Activated CD4-positive, alpha-beta T cell treated with anti-CD3 and anti-CD28 coated beads, Interleukin-2, amount 10 ng/mL, durations not matched to agents 24 days and 14 days (primary cell): ENCODE measurements at regions not wholly inside any gene's neighbourhood (a gene's known extent, or its start where the extent isn't known, plus 50 kb on each side); places are given as distances from the start of the nearest gene placed in this dataset.
A peak's percentile ranks its signal among the peaks of the same experiment; 100 is the strongest.

Experiments used
- DNase-seq: peaks from one replicate; pipeline ENCODE4 v3.0.0; 2022
- H3K27ac Mint-ChIP-seq: one replicate; pipeline ENCODE4 v1.8.0; 2022; ENCODE audit warnings: mild to moderate bottlenecking, mixed read lengths
- H3K27me3 Mint-ChIP-seq: one replicate; pipeline ENCODE4 v1.8.0; 2022; ENCODE audit warnings: mixed read lengths
- H3K36me3 Mint-ChIP-seq: one replicate; pipeline ENCODE4 v1.8.0; 2022; ENCODE audit warnings: low read depth, mild to moderate bottlenecking, mixed read lengths
- H3K4me1 Mint-ChIP-seq: one replicate; pipeline ENCODE4 v1.8.0; 2021; ENCODE audit warnings: mixed read lengths
- H3K4me3 Mint-ChIP-seq: one replicate; pipeline ENCODE4 v1.8.0; 2022; ENCODE audit warnings: mild to moderate bottlenecking, moderate library complexity, mixed read lengths
- H3K9me3 Mint-ChIP-seq: one replicate; pipeline ENCODE4 v1.8.0; 2021; ENCODE audit warnings: mixed read lengths
- intact Hi-C: fragments of 100-400 bp; cut with micrococcal nuclease; formaldehyde crosslinking; loops from one replicate; pipeline ENCODE4 v1.15.1; 2023

GRCh38 chr5:54854883-54855581, 130.4 kb downstream of the ESM1 start:
- Mint-ChIP-seq H3K9me3 (peaks cover 24% of the 10 kb centered on the region), H3K27me3 (peaks cover 25% of the 10 kb centered on the region)

GRCh38 chr5:54852007-54852406, 133.4 kb downstream of the ESM1 start:
- H3K4me3 Mint-ChIP-seq, result no peak overlapping the region
- intact Hi-C loops, result no loop called here
- DNase-seq, result no peak
- no peaks in the 10 kb centered on the region for H3K4me1 Mint-ChIP-seq
- no peaks in the 10 kb centered on the region for H3K36me3 Mint-ChIP-seq
- peaks cover 7% of the 10 kb centered on the region for H3K9me3 Mint-ChIP-seq
- H3K27ac Mint-ChIP-seq, result no peak overlapping the region
- peaks cover 36% of the 10 kb centered on the region for H3K27me3 Mint-ChIP-seq

More at GRCh38 chr5:54854883-54855581, 130.4 kb downstream of the ESM1 start:
- H3K4me1 Mint-ChIP-seq, result no peaks in the 10 kb centered on the region
- H3K4me3 Mint-ChIP-seq, result no peak overlapping the region
- H3K36me3 Mint-ChIP-seq, result peaks cover 3% of the 10 kb centered on the region
- H3K27ac Mint-ChIP-seq, result no peak overlapping the region
- DNase-seq, result no peak
- intact Hi-C loops, result no loop called here

GRCh38 chr5:54851449-54851848, 133.9 kb downstream of the ESM1 start:
- Mint-ChIP-seq H3K36me3 (no peaks in the 10 kb centered on the region), H3K4me3 (no peak overlapping the region), H3K27ac (no peak overlapping the region), H3K9me3 (peaks cover 5% of the 10 kb centered on the region), H3K4me1 (no peaks in the 10 kb centered on the region), H3K27me3 (peaks cover 36% of the 10 kb centered on the region)
- intact Hi-C loops, result no loop called here
- no peak for DNase-seq

GRCh38 chr5:54848581-54848980, 136.8 kb downstream of the ESM1 start:
- Mint-ChIP-seq H3K9me3 (no peaks in the 10 kb centered on the region), H3K27ac (no peak overlapping the region), H3K4me1 (peaks cover 11% of the 10 kb centered on the region), H3K4me3 (no peak overlapping the region), H3K36me3 (no peaks in the 10 kb centered on the region), H3K27me3 (peaks cover 38% of the 10 kb centered on the region)
- no peak for DNase-seq
- intact Hi-C loops, result loop anchor here (10.0 kb wide), 1 partner anchor 104 kb away; no protein-coding TSS in a partner anchor

GRCh38 chr5:54845567-54845941, 139.8 kb downstream of the ESM1 start:
- H3K27me3 Mint-ChIP-seq, result peaks cover 26% of the 10 kb centered on the region
- no peak overlapping the region for H3K4me3 Mint-ChIP-seq
- H3K36me3 Mint-ChIP-seq, result no peaks in the 10 kb centered on the region
- DNase-seq, result no peak
- no peak overlapping the region for H3K27ac Mint-ChIP-seq
- H3K4me1 Mint-ChIP-seq, result peaks cover 11% of the 10 kb centered on the region
- H3K9me3 Mint-ChIP-seq, result no peaks in the 10 kb centered on the region
- intact Hi-C loops, result loop anchor here (1.0 to 10.0 kb wide), 4 partner anchors 51 to 328 kb away; partner anchors contain the start of gene SNX18

GRCh38 chr5:54844905-54845566, 140.4 kb downstream of the ESM1 start:
- H3K4me1 Mint-ChIP-seq, result peaks cover 13% of the 10 kb centered on the region
- H3K27ac Mint-ChIP-seq, result peak overlapping the region; percentile 18
- no peaks in the 10 kb centered on the region for H3K36me3 Mint-ChIP-seq
- intact Hi-C loops, result loop anchor here (1.0 to 10.0 kb wide), 4 partner anchors 50 to 328 kb away; partner anchors contain the start of gene SNX18
- H3K27me3 Mint-ChIP-seq, result peaks cover 22% of the 10 kb centered on the region
- peak overlapping the region; percentile 56 for H3K4me3 Mint-ChIP-seq
- peak; percentile 68 for DNase-seq
- no peaks in the 10 kb centered on the region for H3K9me3 Mint-ChIP-seq

GRCh38 chr5:54844266-54844665, 141.1 kb downstream of the ESM1 start:
- H3K9me3 Mint-ChIP-seq, result no peaks in the 10 kb centered on the region
- intact Hi-C loops, result loop anchor here (2.0 to 10.0 kb wide), 3 partner anchors 49 to 197 kb away; no protein-coding TSS in a partner anchor
- no peak for DNase-seq
- H3K4me1 Mint-ChIP-seq, result peaks cover 15% of the 10 kb centered on the region
- H3K36me3 Mint-ChIP-seq, result no peaks in the 10 kb centered on the region
- no peak overlapping the region for H3K4me3 Mint-ChIP-seq
- H3K27me3 Mint-ChIP-seq, result peaks cover 18% of the 10 kb centered on the region
- no peak overlapping the region for H3K27ac Mint-ChIP-seq

GRCh38 chr5:54841481-54841880, 143.9 kb downstream of the ESM1 start:
- intact Hi-C loops, result loop anchor here (10.0 kb wide), 1 partner anchor 97 kb away; no protein-coding TSS in a partner anchor
- Mint-ChIP-seq H3K4me3 (no peak overlapping the region), H3K9me3 (no peaks in the 10 kb centered on the region), H3K27me3 (peaks cover 13% of the 10 kb centered on the region), H3K36me3 (no peaks in the 10 kb centered on the region), H3K4me1 (peaks cover 15% of the 10 kb centered on the region), H3K27ac (no peak overlapping the region)
- no peak for DNase-seq

- no peak overlapping the region for H3K27ac Mint-ChIP-seq
- H3K4me1 Mint-ChIP-seq, result peaks cover 10% of the 10 kb centered on the region
- no peak for DNase-seq
- peaks cover 6% of the 10 kb centered on the region for H3K9me3 Mint-ChIP-seq
- intact Hi-C loops, result no loop called here
- H3K27me3 Mint-ChIP-seq, result peaks cover 17% of the 10 kb centered on the region
- H3K4me3 Mint-ChIP-seq, result no peak overlapping the region
- no peaks in the 10 kb centered on the region for H3K36me3 Mint-ChIP-seq
These were observed 146.6 kb downstream of the ESM1 start for GRCh38 chr5:54838843-54839242.

- intact Hi-C loops, result no loop called here
- Mint-ChIP-seq H3K27ac (no peak overlapping the region), H3K9me3 (peaks cover 6% of the 10 kb centered on the region), H3K27me3 (peaks cover 17% of the 10 kb centered on the region), H3K36me3 (no peaks in the 10 kb centered on the region), H3K4me3 (no peak overlapping the region), H3K4me1 (peaks cover 14% of the 10 kb centered on the region)
- no peak for DNase-seq
These were observed 147.4 kb downstream of the ESM1 start for GRCh38 chr5:54837981-54838380.

- no peak for DNase-seq
- intact Hi-C loops, result no loop called here
- Mint-ChIP-seq H3K4me3 (no peak overlapping the region), H3K9me3 (peaks cover 6% of the 10 kb centered on the region), H3K27me3 (peaks cover 17% of the 10 kb centered on the region), H3K36me3 (no peaks in the 10 kb centered on the region), H3K27ac (no peak overlapping the region), H3K4me1 (peaks cover 17% of the 10 kb centered on the region)
These were observed 148.3 kb downstream of the ESM1 start for GRCh38 chr5:54837093-54837492.

- peaks cover 17% of the 10 kb centered on the region for H3K4me1 Mint-ChIP-seq
- no peak for DNase-seq
- H3K27ac Mint-ChIP-seq, result no peak overlapping the region
- no peaks in the 10 kb centered on the region for H3K36me3 Mint-ChIP-seq
- peaks cover 6% of the 10 kb centered on the region for H3K9me3 Mint-ChIP-seq
- H3K27me3 Mint-ChIP-seq, result peaks cover 22% of the 10 kb centered on the region
- intact Hi-C loops, result no loop called here
- H3K4me3 Mint-ChIP-seq, result no peak overlapping the region
These were observed 149.7 kb downstream of the ESM1 start for GRCh38 chr5:54835647-54836046.

- peaks cover 13% of the 10 kb centered on the region for H3K4me1 Mint-ChIP-seq
- DNase-seq, result no peak
- peaks cover 28% of the 10 kb centered on the region for H3K27me3 Mint-ChIP-seq
- intact Hi-C loops, result no loop called here
- H3K27ac Mint-ChIP-seq, result no peak overlapping the region
- H3K4me3 Mint-ChIP-seq, result no peak overlapping the region
- H3K36me3 Mint-ChIP-seq, result no peaks in the 10 kb centered on the region
- H3K9me3 Mint-ChIP-seq, result peaks cover 6% of the 10 kb centered on the region
These were observed 151.1 kb downstream of the ESM1 start for GRCh38 chr5:54834121-54834842.

GRCh38 chr5:54833590-54833989, 151.8 kb downstream of the ESM1 start:
- peaks cover 13% of the 10 kb centered on the region for H3K4me1 Mint-ChIP-seq
- H3K36me3 Mint-ChIP-seq, result no peaks in the 10 kb centered on the region
- H3K27me3 Mint-ChIP-seq, result peaks cover 28% of the 10 kb centered on the region
- H3K9me3 Mint-ChIP-seq, result peaks cover 6% of the 10 kb centered on the region
- no peak overlapping the region for H3K27ac Mint-ChIP-seq
- no peak for DNase-seq
- no peak overlapping the region for H3K4me3 Mint-ChIP-seq
- intact Hi-C loops, result no loop called here
